ENCODE measurements at regions not wholly inside any gene's neighbourhood (a gene's known extent, or its start where the extent isn't known, plus 50 kb on each side); places are given as distances from the start of the nearest gene placed in this dataset.

GRCh38 chr7:142560166-142560565 is 189.1 kb upstream of the PRSS1 start:
- TF ChIP-seq CTCF (IDR thresholded peaks at IDR 0.05; ENCODE audit: borderline replicate concordance): no peak
- intact Hi-C loops (cut with micrococcal nuclease): no loop called here
- Histone ChIP-seq H3K4me1 (no peaks in the 10 kb centered on the region), H3K27ac (replicated peaks) (no peak overlapping the region), H3K27me3 (ENCODE audit: low read depth) (peaks cover 56% of the 10 kb centered on the region), H3K9me3 (replicated peaks) (no peaks in the 10 kb centered on the region), H3K36me3 (no peaks in the 10 kb centered on the region), H3K4me3 (no peak overlapping the region)
- DNase-seq: no peak

GRCh38 chr7:142557971-142558582 is 191.2 kb upstream of the PRSS1 start:
- H3K4me3 ChIP-seq: no peak overlapping the region
- intact Hi-C loops (cut with micrococcal nuclease): no loop called here
- no peak for DNase-seq
- peak; percentile 43 for TF ChIP-seq CTCF (IDR thresholded peaks at IDR 0.05; ENCODE audit: borderline replicate concordance)
- H3K27me3 ChIP-seq (ENCODE audit: low read depth): peaks cover 56% of the 10 kb centered on the region
- no peaks in the 10 kb centered on the region for H3K4me1 ChIP-seq
- no peaks in the 10 kb centered on the region for H3K9me3 ChIP-seq (replicated peaks)
- no peak overlapping the region for H3K27ac ChIP-seq (replicated peaks)
- no peaks in the 10 kb centered on the region for H3K36me3 ChIP-seq

GRCh38 chr7:142556740-142557139 is 192.5 kb upstream of the PRSS1 start:
- no peaks in the 10 kb centered on the region for H3K36me3 ChIP-seq
- DNase-seq: no peak
- no peak for TF ChIP-seq CTCF (IDR thresholded peaks at IDR 0.05; ENCODE audit: borderline replicate concordance)
- no peaks in the 10 kb centered on the region for H3K4me1 ChIP-seq
- peaks cover 49% of the 10 kb centered on the region for H3K27me3 ChIP-seq (ENCODE audit: low read depth)
- H3K27ac ChIP-seq (replicated peaks): no peak overlapping the region
- H3K4me3 ChIP-seq: no peak overlapping the region
- H3K9me3 ChIP-seq (replicated peaks): no peaks in the 10 kb centered on the region
- intact Hi-C loops (cut with micrococcal nuclease): no loop called here

- H3K4me3 ChIP-seq: no peak overlapping the region
- no peak for TF ChIP-seq CTCF (IDR thresholded peaks at IDR 0.05; ENCODE audit: borderline replicate concordance)
- H3K4me1 ChIP-seq: no peaks in the 10 kb centered on the region
- peaks cover 43% of the 10 kb centered on the region for H3K27me3 ChIP-seq (ENCODE audit: low read depth)
- no peaks in the 10 kb centered on the region for H3K9me3 ChIP-seq (replicated peaks)
- intact Hi-C loops (cut with micrococcal nuclease): no loop called here
- H3K27ac ChIP-seq (replicated peaks): no peak overlapping the region
- H3K36me3 ChIP-seq: no peaks in the 10 kb centered on the region
- DNase-seq: no peak
Observed at GRCh38 chr7:142554560-142555532, 194.4 kb upstream of the PRSS1 start.

GRCh38 chr7:142553216-142553615 is 196.1 kb upstream of the PRSS1 start:
- no peak for TF ChIP-seq CTCF (IDR thresholded peaks at IDR 0.05; ENCODE audit: borderline replicate concordance)

More at GRCh38 chr7:142553216-142553615, 196.1 kb upstream of the PRSS1 start:
- Histone ChIP-seq H3K27me3 (ENCODE audit: low read depth) (peaks cover 29% of the 10 kb centered on the region), H3K4me3 (no peak overlapping the region), H3K4me1 (no peaks in the 10 kb centered on the region), H3K36me3 (no peaks in the 10 kb centered on the region), H3K9me3 (replicated peaks) (no peaks in the 10 kb centered on the region), H3K27ac (replicated peaks) (no peak overlapping the region)
- DNase-seq: no peak
- intact Hi-C loops (cut with micrococcal nuclease): no loop called here

All from left ventricle myocardium inferior (tissue), 1 donor.